ENCODE measurements at regions not wholly inside any gene's neighbourhood (a gene's known extent, or its start where the extent isn't known, plus 50 kb on each side); places are given as distances from the start of the nearest gene placed in this dataset.
"Not testable (repeated sequence)": the region's sequence is repeated elsewhere in the genome, so short reads cannot be mapped to it uniquely, and the experiment has no call there.

GRCh38 chr3:153762411-153763235 lies 358.6 kb upstream of the ARHGEF26 start:
- DNase-seq: no peak

- DNase-seq: no peak
These were observed 353.3 kb upstream of the ARHGEF26 start for GRCh38 chr3:153767601-153768560.

GRCh38 chr3:153768561-153769469 lies 352.4 kb upstream of the ARHGEF26 start:
- peak; percentile 60 for DNase-seq

GRCh38 chr3:153783106-153783505 lies 338.1 kb upstream of the ARHGEF26 start:
- no peak for DNase-seq

GRCh38 chr3:153783741-153784480 lies 337.3 kb upstream of the ARHGEF26 start:
- DNase-seq: no peak

GRCh38 chr3:153785901-153786300 lies 335.3 kb upstream of the ARHGEF26 start:
- DNase-seq: no peak

- DNase-seq: no peak
These were observed 331.8 kb upstream of the ARHGEF26 start for GRCh38 chr3:153789380-153789779.

GRCh38 chr3:153797056-153797455 lies 324.1 kb upstream of the ARHGEF26 start:
- not testable (repeated sequence) for DNase-seq

GRCh38 chr3:153809097-153809496 lies 312.1 kb upstream of the ARHGEF26 start:
- DNase-seq: no peak

GRCh38 chr3:153818338-153818737 lies 302.9 kb upstream of the ARHGEF26 start:
- DNase-seq: no peak

- no peak for DNase-seq
These were observed 301.2 kb upstream of the ARHGEF26 start for GRCh38 chr3:153820035-153820434.

GRCh38 chr3:153828346-153828745 lies 292.8 kb upstream of the ARHGEF26 start:
- DNase-seq: not testable (repeated sequence)

- DNase-seq: no peak
These were observed 291.5 kb upstream of the ARHGEF26 start for GRCh38 chr3:153829606-153830170.

- DNase-seq: no peak
These were observed 290.6 kb upstream of the ARHGEF26 start for GRCh38 chr3:153830552-153830951.

- DNase-seq: no peak
These were observed 285.6 kb upstream of the ARHGEF26 start for GRCh38 chr3:153835540-153835939.

- DNase-seq: no peak
These were observed 280.7 kb upstream of the ARHGEF26 start for GRCh38 chr3:153840487-153840886.

- no peak for DNase-seq
These were observed 277.2 kb upstream of the ARHGEF26 start for GRCh38 chr3:153843994-153844393.

- DNase-seq: no peak
These were observed 275.9 kb upstream of the ARHGEF26 start for GRCh38 chr3:153845311-153845710.

GRCh38 chr3:153848702-153849101 lies 272.5 kb upstream of the ARHGEF26 start:
- peak; percentile 46 for DNase-seq

- DNase-seq: no peak
These were observed 268.8 kb upstream of the ARHGEF26 start for GRCh38 chr3:153852355-153852754.

- DNase-seq: no peak
These were observed 268.0 kb upstream of the ARHGEF26 start for GRCh38 chr3:153853163-153853562.

GRCh38 chr3:153855772-153856171 lies 265.4 kb upstream of the ARHGEF26 start:
- no peak for DNase-seq

Measured in COR-L47 (cell line).